Panc1 (cell line): ENCODE measurements at regions not wholly inside any gene's neighbourhood (a gene's known extent, or its start where the extent isn't known, plus 50 kb on each side); places are given as distances from the start of the nearest gene placed in this dataset.

Source experiments
- POLR2AphosphoS5 ChIP-seq: IDR thresholded peaks from 2 replicates; pipeline ENCODE4 v1.6.1; 2012; ENCODE audit warnings: mild to moderate bottlenecking, low read depth, low read length, moderate library complexity
- SIN3A ChIP-seq: IDR thresholded peaks from 2 replicates; pipeline ENCODE4 v1.6.1; 2012; ENCODE audit warnings: low read depth, mild to moderate bottlenecking, low read length, moderate library complexity, borderline replicate concordance; ENCODE audit not compliant: insufficient read depth
- TCF7L2 ChIP-seq: IDR thresholded peaks from 2 replicates; pipeline ENCODE4 v1.6.1; 2011; ENCODE audit warnings: mild to moderate bottlenecking, low read depth, low read length, inconsistent platforms
- TF ChIP-seq, protein P1 (sequence below): fragments of 450-650 bp; IDR thresholded peaks from 2 replicates; pipeline ENCODE4 v1.5.1; 2017; ENCODE audit warnings: mild to moderate bottlenecking
- TF ChIP-seq, protein P2 (sequence below), 2 experiments: IDR thresholded peaks; 2 replicates each; pipeline ENCODE4 v1.6.1; 2011 to 2012; ENCODE audit warnings: low read depth in 2 of 2, control low read depth in 1 of 2, low read length in 1 of 2, mild to moderate bottlenecking in 1 of 2, moderate library complexity in 1 of 2; ENCODE audit not compliant: insufficient read depth in 1 of 2

- TF ChIP-seq, protein P1, sequence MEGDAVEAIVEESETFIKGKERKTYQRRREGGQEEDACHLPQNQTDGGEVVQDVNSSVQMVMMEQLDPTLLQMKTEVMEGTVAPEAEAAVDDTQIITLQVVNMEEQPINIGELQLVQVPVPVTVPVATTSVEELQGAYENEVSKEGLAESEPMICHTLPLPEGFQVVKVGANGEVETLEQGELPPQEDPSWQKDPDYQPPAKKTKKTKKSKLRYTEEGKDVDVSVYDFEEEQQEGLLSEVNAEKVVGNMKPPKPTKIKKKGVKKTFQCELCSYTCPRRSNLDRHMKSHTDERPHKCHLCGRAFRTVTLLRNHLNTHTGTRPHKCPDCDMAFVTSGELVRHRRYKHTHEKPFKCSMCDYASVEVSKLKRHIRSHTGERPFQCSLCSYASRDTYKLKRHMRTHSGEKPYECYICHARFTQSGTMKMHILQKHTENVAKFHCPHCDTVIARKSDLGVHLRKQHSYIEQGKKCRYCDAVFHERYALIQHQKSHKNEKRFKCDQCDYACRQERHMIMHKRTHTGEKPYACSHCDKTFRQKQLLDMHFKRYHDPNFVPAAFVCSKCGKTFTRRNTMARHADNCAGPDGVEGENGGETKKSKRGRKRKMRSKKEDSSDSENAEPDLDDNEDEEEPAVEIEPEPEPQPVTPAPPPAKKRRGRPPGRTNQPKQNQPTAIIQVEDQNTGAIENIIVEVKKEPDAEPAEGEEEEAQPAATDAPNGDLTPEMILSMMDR = no peak
- TF ChIP-seq SIN3A (no peak), POLR2AphosphoS5 (no peak), TCF7L2 (no peak)
- TF ChIP-seq, protein P2, sequence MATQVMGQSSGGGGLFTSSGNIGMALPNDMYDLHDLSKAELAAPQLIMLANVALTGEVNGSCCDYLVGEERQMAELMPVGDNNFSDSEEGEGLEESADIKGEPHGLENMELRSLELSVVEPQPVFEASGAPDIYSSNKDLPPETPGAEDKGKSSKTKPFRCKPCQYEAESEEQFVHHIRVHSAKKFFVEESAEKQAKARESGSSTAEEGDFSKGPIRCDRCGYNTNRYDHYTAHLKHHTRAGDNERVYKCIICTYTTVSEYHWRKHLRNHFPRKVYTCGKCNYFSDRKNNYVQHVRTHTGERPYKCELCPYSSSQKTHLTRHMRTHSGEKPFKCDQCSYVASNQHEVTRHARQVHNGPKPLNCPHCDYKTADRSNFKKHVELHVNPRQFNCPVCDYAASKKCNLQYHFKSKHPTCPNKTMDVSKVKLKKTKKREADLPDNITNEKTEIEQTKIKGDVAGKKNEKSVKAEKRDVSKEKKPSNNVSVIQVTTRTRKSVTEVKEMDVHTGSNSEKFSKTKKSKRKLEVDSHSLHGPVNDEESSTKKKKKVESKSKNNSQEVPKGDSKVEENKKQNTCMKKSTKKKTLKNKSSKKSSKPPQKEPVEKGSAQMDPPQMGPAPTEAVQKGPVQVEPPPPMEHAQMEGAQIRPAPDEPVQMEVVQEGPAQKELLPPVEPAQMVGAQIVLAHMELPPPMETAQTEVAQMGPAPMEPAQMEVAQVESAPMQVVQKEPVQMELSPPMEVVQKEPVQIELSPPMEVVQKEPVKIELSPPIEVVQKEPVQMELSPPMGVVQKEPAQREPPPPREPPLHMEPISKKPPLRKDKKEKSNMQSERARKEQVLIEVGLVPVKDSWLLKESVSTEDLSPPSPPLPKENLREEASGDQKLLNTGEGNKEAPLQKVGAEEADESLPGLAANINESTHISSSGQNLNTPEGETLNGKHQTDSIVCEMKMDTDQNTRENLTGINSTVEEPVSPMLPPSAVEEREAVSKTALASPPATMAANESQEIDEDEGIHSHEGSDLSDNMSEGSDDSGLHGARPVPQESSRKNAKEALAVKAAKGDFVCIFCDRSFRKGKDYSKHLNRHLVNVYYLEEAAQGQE (IDR thresholded peaks at IDR 0.05; ENCODE audit: insufficient read depth in 1 of 2, low read depth in 2 of 2, low read length in 1 of 2) = no peak
These were observed 978.1 kb downstream of the TMEM182 start for GRCh38 chr2:103739921-103740320.
